Gastroesophageal sphincter (tissue), 3 donors: ENCODE measurements at regions not wholly inside any gene's neighbourhood (a gene's known extent, or its start where the extent isn't known, plus 50 kb on each side); places are given as distances from the start of the nearest gene placed in this dataset.

ENCODE experiments used
- EP300 ChIP-seq: sonication (generic); formaldehyde crosslinking; IDR thresholded peaks from one replicate; pipeline ENCODE4 v1.6.1; 2017; ENCODE audit warnings: antibody characterized with exemption, mild to moderate bottlenecking
- POLR2A ChIP-seq, 2 donors: fragments of 450-650 bp; IDR thresholded peaks; one replicate each; pipeline ENCODE4 v1.6.1; 2017; ENCODE audit warnings: antibody characterized with exemption in 2 of 2, mild to moderate bottlenecking in 2 of 2, moderate library complexity in 1 of 2
- TF ChIP-seq, protein P1 (sequence below), 4 experiments: fragments of 200-600 bp in 2 of 4; fragments of 450-650 bp in 2 of 4; sonication (generic) in 1 of 4; IDR thresholded peaks; one replicate each; pipeline ENCODE4 v1.5.1; 2017 to 2019; ENCODE audit warnings: antibody characterized with exemption in 4 of 4, mild to moderate bottlenecking in 2 of 4, moderate library complexity in 2 of 4

DNA sequence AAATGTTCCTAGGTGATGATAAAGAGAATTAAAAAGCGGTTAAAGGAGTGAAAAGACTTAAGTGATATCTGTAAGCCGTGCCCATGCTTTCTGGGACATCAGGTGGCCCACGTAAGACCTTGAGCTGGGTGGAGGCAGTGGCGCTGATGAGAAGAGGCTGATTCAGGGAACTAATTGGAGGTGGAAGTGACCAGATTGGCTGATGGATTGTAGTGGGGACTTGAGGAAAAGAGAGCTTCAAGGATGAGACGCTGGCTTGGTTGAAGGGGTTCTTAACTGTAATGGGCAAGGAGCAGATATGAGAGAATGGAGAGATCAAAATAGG, 69.1 kb upstream of the EP300 start:
- TF ChIP-seq, protein P1, sequence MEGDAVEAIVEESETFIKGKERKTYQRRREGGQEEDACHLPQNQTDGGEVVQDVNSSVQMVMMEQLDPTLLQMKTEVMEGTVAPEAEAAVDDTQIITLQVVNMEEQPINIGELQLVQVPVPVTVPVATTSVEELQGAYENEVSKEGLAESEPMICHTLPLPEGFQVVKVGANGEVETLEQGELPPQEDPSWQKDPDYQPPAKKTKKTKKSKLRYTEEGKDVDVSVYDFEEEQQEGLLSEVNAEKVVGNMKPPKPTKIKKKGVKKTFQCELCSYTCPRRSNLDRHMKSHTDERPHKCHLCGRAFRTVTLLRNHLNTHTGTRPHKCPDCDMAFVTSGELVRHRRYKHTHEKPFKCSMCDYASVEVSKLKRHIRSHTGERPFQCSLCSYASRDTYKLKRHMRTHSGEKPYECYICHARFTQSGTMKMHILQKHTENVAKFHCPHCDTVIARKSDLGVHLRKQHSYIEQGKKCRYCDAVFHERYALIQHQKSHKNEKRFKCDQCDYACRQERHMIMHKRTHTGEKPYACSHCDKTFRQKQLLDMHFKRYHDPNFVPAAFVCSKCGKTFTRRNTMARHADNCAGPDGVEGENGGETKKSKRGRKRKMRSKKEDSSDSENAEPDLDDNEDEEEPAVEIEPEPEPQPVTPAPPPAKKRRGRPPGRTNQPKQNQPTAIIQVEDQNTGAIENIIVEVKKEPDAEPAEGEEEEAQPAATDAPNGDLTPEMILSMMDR (IDR thresholded peaks at IDR 0.05): no peak
- TF ChIP-seq POLR2A (IDR thresholded peaks at IDR 0.05) (no peak), EP300 (no peak)
